ENCODE measurements at regions not wholly inside any gene's neighbourhood (a gene's known extent, or its start where the extent isn't known, plus 50 kb on each side); places are given as distances from the start of the nearest gene placed in this dataset.

DNA sequence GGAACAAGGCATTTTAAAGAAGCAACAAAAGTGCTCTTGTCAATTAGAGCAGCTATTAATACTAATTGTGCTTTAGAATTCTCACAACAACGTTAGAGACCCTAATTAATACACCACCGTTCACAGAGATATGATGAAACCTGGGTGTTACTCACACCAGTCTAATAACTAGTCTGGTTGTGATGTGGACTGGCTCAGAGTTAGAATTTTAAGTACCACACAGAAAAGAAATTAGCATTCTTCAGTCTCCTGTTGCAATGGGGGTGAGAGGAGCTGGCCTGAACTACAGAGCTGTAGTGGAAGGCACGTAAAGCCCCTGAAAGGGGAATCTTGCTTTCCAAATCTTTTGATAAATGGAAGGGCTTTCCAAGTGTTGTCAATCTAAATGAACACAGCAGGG lies 240.8 kb upstream of the TOX3 start:
- Mint-ChIP-seq H3K4me1 (ENCODE audit: low read depth) (no peaks in the 10 kb centered on the region), H3K36me3 (ENCODE audit: low read depth) (no peaks in the 10 kb centered on the region), H3K9me3 (no peaks in the 10 kb centered on the region), H3K27me3 (no peaks in the 10 kb centered on the region), H3K27ac (no peak overlapping the region), H3K4me3 (no peak overlapping the region)
- no peak for DNase-seq

DNA sequence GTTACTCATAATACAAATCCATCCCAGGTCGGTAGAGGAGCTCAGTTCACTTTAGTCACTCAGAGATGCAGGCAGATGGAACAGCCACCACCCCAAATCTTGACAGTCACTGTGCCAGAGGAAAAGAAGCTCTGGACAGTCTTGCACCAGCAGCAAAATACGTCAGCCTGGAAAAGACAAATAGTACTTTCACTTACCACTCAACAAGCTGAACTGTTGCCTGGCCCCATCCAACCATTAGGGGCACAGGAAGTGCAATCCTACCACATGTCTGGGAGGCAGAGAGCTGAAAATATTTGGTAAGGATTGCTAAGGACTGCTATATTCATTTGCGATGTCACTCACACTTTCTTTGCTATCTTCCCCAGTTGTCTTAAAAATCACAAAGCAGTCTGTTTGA lies 239.1 kb upstream of the TOX3 start:
- no peaks in the 10 kb centered on the region for H3K9me3 Mint-ChIP-seq
- DNase-seq, result no peak
- H3K36me3 Mint-ChIP-seq (ENCODE audit: low read depth), result no peaks in the 10 kb centered on the region
- H3K27me3 Mint-ChIP-seq, result no peaks in the 10 kb centered on the region
- no peak overlapping the region for H3K4me3 Mint-ChIP-seq
- H3K27ac Mint-ChIP-seq, result no peak overlapping the region
- H3K4me1 Mint-ChIP-seq (ENCODE audit: low read depth), result no peaks in the 10 kb centered on the region

DNA sequence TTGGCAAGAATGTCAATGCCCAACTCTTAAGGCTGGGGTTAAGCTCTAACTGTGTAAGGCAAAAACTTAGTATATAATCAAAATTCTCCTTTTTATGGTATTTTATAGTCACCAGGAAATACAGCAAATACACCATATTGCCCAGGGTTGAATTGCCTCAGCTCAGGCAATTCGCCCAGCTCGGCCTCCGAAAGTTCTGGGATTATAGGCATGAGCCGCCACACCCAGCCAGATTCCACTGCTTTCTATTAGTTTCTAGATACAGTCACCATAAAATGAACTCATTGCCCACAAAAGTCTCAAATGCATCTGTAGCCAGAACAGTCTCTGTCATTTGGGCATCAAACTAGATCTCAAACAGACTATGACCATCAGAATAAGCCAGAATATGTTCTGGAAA lies 238.7 kb upstream of the TOX3 start:
- DNase-seq, result no peak
- no peaks in the 10 kb centered on the region for H3K27me3 Mint-ChIP-seq
- no peak overlapping the region for H3K4me3 Mint-ChIP-seq
- H3K36me3 Mint-ChIP-seq (ENCODE audit: low read depth), result no peaks in the 10 kb centered on the region
- no peaks in the 10 kb centered on the region for H3K4me1 Mint-ChIP-seq (ENCODE audit: low read depth)
- H3K9me3 Mint-ChIP-seq, result no peaks in the 10 kb centered on the region
- H3K27ac Mint-ChIP-seq, result no peak overlapping the region

DNA sequence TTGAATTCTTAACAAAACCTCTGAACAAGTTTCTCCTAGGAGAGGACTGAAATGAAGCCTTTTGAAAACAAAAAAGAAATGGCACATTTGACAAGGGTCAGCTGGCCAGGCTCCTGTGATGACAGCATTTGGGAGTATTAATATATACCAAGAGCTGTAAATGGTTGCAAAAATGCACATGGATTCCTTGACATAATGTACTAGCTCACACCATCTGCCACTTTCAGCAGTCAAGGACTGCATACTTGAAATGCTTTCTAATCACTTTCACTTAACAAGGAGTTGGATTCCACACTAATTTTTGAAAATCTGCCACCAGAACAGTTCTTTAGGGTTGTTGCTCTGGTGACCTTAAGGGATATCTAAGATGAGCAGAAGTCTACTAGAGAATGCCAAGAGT lies 236.7 kb upstream of the TOX3 start:
- Mint-ChIP-seq H3K4me3 (no peak overlapping the region), H3K27ac (no peak overlapping the region), H3K36me3 (ENCODE audit: low read depth) (no peaks in the 10 kb centered on the region), H3K4me1 (ENCODE audit: low read depth) (no peaks in the 10 kb centered on the region), H3K9me3 (no peaks in the 10 kb centered on the region), H3K27me3 (no peaks in the 10 kb centered on the region)
- no peak for DNase-seq

- H3K36me3 Mint-ChIP-seq (ENCODE audit: low read depth), result no peaks in the 10 kb centered on the region
- no peak overlapping the region for H3K27ac Mint-ChIP-seq
Observed at GRCh38 chr16:52781005-52781630, 234.2 kb upstream of the TOX3 start.

GRCh38 chr16:52773026-52773425 lies 226.1 kb upstream of the TOX3 start:
- Mint-ChIP-seq H3K4me3 (no peak overlapping the region), H3K27ac (no peak overlapping the region), H3K4me1 (ENCODE audit: low read depth) (no peaks in the 10 kb centered on the region), H3K36me3 (ENCODE audit: low read depth) (no peaks in the 10 kb centered on the region), H3K27me3 (no peaks in the 10 kb centered on the region), H3K9me3 (peaks cover 4% of the 10 kb centered on the region)
- no peak for DNase-seq

More at GRCh38 chr16:52781005-52781630, 234.2 kb upstream of the TOX3 start:
- H3K4me3 Mint-ChIP-seq, result no peak overlapping the region
- no peaks in the 10 kb centered on the region for H3K4me1 Mint-ChIP-seq (ENCODE audit: low read depth)
- H3K27me3 Mint-ChIP-seq, result no peaks in the 10 kb centered on the region
- no peaks in the 10 kb centered on the region for H3K9me3 Mint-ChIP-seq
- DNase-seq, result no peak

DNA sequence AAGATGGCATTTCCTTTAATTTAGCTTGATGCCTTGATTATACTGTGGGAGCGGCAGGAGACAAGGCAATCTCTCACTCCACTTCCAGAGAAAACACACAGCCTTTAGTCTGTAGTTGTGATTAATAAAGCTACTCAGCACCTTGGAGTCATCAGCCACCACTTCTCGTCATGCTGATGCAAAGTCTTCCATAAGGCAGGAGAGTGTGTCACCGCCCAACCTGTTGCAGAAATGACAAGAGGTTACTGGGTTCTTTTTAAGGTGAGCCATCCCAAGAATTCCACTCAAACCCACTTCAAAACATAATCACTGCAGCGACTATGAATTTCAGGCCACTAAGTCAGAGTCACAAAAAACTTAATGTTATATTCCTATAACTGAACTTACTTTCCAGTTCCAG lies 223.9 kb upstream of the TOX3 start:
- Mint-ChIP-seq H3K4me3 (no peak overlapping the region), H3K27ac (no peak overlapping the region), H3K9me3 (peaks cover 4% of the 10 kb centered on the region)

DNA sequence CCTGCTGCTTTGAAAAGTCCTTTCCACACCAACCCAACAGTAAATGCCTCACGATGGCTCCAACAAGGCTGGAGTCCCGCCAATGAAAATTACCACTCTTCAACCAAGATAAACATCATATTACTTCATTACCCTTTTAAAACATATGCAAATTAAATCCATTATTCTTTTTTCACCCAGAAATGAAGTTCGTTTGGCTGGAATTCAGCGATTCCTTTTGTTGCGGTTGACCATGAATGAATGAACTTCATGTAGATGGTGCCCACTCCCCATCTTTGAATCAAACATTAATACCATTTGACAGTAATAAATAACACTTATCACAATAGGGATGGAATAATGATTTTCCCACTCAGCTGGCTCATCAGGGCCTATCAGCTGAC lies 211.5 kb upstream of the TOX3 start:
- Mint-ChIP-seq H3K4me3 (no peak overlapping the region), H3K9me3 (no peaks in the 10 kb centered on the region), H3K4me1 (ENCODE audit: low read depth) (no peaks in the 10 kb centered on the region), H3K36me3 (ENCODE audit: low read depth) (no peaks in the 10 kb centered on the region), H3K27me3 (no peaks in the 10 kb centered on the region), H3K27ac (no peak overlapping the region)
- no peak for DNase-seq

More for the DNA sequence above, 223.9 kb upstream of the TOX3 start:
- no peak for DNase-seq
- H3K36me3 Mint-ChIP-seq (ENCODE audit: low read depth), result no peaks in the 10 kb centered on the region
- no peaks in the 10 kb centered on the region for H3K27me3 Mint-ChIP-seq
- H3K4me1 Mint-ChIP-seq (ENCODE audit: low read depth), result no peaks in the 10 kb centered on the region

DNA sequence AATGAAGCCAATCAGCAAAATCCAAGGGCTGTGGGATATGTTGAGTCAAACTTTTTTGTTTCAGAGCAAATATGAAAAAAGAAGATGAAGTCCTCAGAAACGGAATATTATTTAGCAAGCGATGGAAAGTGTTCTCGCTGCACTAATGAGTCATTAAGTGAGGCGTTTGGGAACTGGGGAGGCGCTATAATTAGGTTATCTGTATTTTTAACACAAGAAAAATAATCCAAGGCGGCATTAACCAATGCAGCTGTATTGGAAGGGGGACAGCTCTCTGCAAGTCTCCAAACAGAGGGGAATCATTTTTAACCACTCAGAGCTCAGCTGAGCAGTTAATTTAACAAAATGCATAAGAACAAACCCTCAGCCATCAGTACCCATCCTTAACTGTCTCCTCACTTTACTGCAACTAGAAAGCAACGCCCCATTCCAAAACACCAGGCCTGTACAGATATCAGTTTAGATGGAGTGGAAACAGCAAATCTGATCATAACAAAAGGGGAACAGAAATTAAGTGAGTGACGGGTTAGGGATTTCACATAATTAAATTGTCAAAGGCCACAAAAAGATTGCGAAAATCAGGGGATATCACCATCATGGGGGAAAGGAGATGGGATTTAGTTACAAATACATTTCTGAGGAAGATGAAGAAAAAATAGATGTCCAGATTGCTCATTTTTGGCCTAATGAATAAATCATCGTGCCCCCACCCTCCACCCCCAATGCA lies 211.0 kb upstream of the TOX3 start:
- Mint-ChIP-seq H3K4me3 (no peak overlapping the region), H3K9me3 (no peaks in the 10 kb centered on the region), H3K27ac (no peak overlapping the region), H3K4me1 (ENCODE audit: low read depth) (no peaks in the 10 kb centered on the region), H3K36me3 (ENCODE audit: low read depth) (no peaks in the 10 kb centered on the region), H3K27me3 (no peaks in the 10 kb centered on the region)
- DNase-seq, result no peak

DNA sequence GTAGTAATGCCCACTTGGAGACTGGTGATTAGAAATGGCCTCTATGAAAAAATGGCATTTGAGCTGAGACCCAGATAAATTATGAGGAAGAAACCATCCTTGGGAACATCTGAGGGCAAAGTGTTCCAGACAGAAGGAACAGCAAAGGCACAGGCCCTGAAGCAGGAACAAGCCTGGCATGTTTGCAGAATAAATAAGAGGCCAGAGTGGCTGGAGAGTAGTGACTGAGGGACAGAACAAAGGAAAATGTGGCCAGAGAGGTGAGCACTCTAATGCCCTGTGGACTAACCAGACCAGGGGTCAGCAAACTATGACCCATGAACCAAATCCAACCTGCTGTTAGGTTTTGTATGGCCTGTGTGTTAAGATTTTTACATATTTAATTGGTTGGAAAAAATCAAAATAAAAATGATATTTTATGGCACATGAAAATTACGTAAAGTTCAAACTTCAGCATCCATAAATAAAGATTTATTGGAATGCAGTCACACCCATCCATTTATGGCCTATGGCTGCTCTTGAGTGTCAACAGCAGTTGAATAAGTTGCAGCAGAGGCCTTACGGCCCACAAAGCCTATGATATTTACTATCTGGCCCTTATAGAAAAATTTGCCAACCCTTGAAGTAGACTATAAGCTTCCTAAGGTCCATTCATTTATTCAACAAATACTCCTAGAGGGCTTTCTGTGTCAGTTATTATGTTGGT lies 210.0 kb upstream of the TOX3 start:
- H3K27me3 Mint-ChIP-seq, result no peaks in the 10 kb centered on the region
- no peaks in the 10 kb centered on the region for H3K9me3 Mint-ChIP-seq
- no peaks in the 10 kb centered on the region for H3K36me3 Mint-ChIP-seq (ENCODE audit: low read depth)
- H3K4me1 Mint-ChIP-seq (ENCODE audit: low read depth), result no peaks in the 10 kb centered on the region
- DNase-seq, result no peak
- no peak overlapping the region for H3K4me3 Mint-ChIP-seq
- H3K27ac Mint-ChIP-seq, result no peak overlapping the region

- H3K36me3 Mint-ChIP-seq (ENCODE audit: low read depth), result no peaks in the 10 kb centered on the region
- H3K9me3 Mint-ChIP-seq, result no peaks in the 10 kb centered on the region
- no peaks in the 10 kb centered on the region for H3K27me3 Mint-ChIP-seq
- no peak overlapping the region for H3K4me3 Mint-ChIP-seq
- no peak overlapping the region for H3K27ac Mint-ChIP-seq
- H3K4me1 Mint-ChIP-seq (ENCODE audit: low read depth), result no peaks in the 10 kb centered on the region
- no peak for DNase-seq
Observed at GRCh38 chr16:52755396-52755795, 208.5 kb upstream of the TOX3 start.

DNA sequence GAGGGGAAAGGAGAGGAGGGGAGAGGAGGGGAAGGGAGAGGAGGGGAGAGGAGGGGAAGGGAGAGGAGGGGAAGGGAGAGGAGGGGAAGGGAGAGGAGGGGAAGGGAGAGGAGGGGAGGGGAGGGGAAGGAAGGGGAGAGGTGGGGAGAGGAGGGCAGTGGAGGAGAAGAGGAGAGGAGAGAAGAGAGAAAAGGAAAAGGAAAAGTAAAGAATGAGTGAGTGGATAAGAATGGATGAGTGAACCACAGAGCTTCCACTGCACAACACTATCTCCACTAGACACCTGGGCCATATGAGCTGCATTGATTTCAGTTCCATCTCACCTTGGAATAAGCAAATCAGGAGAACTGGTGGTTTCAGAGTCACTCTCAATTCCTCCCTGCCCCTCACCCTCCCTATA lies 204.1 kb upstream of the TOX3 start:
- Mint-ChIP-seq H3K27me3 (no peaks in the 10 kb centered on the region), H3K9me3 (no peaks in the 10 kb centered on the region)

GRCh38 chr16:52748741-52749140 lies 201.8 kb upstream of the TOX3 start:
- Mint-ChIP-seq H3K27me3 (no peaks in the 10 kb centered on the region), H3K9me3 (no peaks in the 10 kb centered on the region), H3K4me1 (ENCODE audit: low read depth) (no peaks in the 10 kb centered on the region), H3K4me3 (no peak overlapping the region), H3K36me3 (ENCODE audit: low read depth) (no peaks in the 10 kb centered on the region), H3K27ac (no peak overlapping the region)
- DNase-seq, result no peak

More for the DNA sequence above, 204.1 kb upstream of the TOX3 start:
- DNase-seq, result no peak
- H3K4me1 Mint-ChIP-seq (ENCODE audit: low read depth), result no peaks in the 10 kb centered on the region
- no peak overlapping the region for H3K4me3 Mint-ChIP-seq
- H3K27ac Mint-ChIP-seq, result no peak overlapping the region
- no peaks in the 10 kb centered on the region for H3K36me3 Mint-ChIP-seq (ENCODE audit: low read depth)

GRCh38 chr16:52747088-52747595 lies 200.2 kb upstream of the TOX3 start:
- no peak overlapping the region for H3K27ac Mint-ChIP-seq
- H3K36me3 Mint-ChIP-seq (ENCODE audit: low read depth), result no peaks in the 10 kb centered on the region
- no peaks in the 10 kb centered on the region for H3K27me3 Mint-ChIP-seq
- H3K9me3 Mint-ChIP-seq, result no peaks in the 10 kb centered on the region
- no peaks in the 10 kb centered on the region for H3K4me1 Mint-ChIP-seq (ENCODE audit: low read depth)
- no peak for DNase-seq
- H3K4me3 Mint-ChIP-seq, result no peak overlapping the region

- Mint-ChIP-seq H3K4me3 (no peak overlapping the region), H3K36me3 (ENCODE audit: low read depth) (no peaks in the 10 kb centered on the region), H3K27ac (no peak overlapping the region), H3K27me3 (no peaks in the 10 kb centered on the region), H3K9me3 (no peaks in the 10 kb centered on the region), H3K4me1 (ENCODE audit: low read depth) (no peaks in the 10 kb centered on the region)
- DNase-seq, result no peak
Observed at GRCh38 chr16:52743707-52744106, 196.8 kb upstream of the TOX3 start.

All from activated T-cell treated with anti-CD3 and anti-CD28 coated beads, Interleukin-2, amount 50 U/mL, for 24 hours (primary cell).